NCI-H446 (cell line): ENCODE measurements at regions not wholly inside any gene's neighbourhood (a gene's known extent, or its start where the extent isn't known, plus 50 kb on each side); places are given as distances from the start of the nearest gene placed in this dataset.

Experiments
- DNase-seq, 2 experiments: peaks; one replicate each; lab custom pipeline; 2025; lab: John Stamatoyannopoulos, UW

DNA sequence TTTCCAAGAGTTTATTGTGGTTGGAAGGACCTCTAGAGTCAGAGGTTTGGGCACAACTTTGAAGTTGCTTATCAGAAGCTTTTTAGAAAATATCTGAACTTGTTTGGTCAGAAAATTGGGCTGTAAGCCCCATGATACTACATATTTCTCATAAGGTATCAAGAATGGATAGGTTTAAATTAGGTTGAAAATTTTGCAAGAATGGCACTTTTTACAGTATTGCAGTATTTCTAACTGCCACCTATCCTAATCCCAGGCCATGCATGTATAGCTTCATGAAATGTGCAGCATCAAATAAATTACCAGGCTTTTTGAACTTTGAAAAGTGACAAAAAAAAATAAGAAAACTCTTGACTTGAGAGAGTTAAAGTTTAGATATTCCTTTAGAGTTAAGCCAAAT is 367.2 kb downstream of the FIGN start:
- DNase-seq = no peak

DNA sequence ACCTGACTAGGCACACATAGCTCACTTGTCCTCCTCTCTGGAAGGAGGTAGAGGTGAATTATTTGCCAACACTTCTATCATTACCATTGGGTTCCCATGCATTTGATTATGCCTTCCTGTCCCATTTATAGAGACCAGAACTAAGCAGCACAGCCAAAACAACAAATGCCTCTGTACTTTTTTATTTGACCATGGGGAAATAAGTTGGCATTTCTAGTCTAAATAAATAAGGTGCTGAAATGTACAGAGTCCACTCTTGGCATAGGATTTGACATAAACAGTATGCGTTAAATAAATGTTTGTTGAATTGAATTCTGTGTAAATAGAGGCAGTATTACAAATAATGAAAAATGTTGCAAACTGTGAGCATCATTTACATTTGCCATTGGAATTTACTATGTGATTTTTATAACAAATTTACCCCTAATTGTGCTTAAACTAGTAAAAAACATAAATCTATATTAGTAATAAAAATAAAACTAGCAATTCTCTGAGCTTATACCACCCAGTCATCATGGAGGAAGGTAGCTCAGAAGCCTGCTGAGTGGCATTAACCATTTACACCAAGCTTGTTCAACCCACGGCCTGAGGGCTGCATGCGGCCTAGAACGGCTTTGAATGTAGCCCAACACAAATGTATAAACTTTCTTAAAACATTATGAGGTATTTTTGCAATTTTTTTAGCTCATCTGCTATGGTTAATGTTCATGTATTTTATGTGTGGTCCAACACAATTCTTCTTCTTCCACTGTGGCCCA is 367.8 kb downstream of the FIGN start:
- DNase-seq = no peak

DNA sequence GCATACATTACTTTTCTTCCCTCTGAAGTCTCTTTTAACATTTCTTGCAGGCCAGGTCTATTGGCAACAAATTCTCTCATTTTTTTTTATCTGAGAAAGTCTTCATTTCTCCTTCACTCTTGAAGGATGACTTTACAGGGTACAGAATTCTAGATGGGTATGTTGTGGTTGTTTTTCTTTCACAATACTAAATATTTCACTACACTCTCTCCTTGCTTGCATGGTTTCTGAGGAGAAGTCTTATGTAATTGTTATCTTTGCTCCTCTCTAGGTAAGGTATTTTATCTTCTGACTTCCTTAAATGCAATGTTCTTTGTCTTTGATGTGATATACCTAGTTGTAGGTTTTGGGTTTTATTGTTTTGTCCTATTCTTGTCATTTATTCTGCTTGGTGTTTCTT is 371.1 kb downstream of the FIGN start:
- no peak for DNase-seq

DNA sequence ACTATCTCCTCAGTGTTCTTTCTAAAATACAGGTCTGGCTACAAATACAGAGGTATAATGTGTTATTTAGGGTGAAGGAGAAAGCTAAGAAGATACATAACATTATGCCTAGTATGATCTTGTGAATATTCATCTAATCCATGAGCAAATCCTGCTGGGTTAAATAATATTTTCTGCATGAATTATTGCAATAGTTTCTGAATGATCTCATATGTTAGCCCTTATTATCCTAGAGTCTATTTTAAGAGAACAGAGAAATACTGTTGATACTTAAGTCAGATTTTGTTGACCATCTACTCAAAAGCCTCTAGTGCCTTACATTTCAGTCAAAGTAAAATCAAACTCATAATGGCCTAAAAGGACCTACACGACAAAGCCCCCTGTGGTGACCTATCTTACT is 382.3 kb downstream of the FIGN start:
- no peak for DNase-seq

DNA sequence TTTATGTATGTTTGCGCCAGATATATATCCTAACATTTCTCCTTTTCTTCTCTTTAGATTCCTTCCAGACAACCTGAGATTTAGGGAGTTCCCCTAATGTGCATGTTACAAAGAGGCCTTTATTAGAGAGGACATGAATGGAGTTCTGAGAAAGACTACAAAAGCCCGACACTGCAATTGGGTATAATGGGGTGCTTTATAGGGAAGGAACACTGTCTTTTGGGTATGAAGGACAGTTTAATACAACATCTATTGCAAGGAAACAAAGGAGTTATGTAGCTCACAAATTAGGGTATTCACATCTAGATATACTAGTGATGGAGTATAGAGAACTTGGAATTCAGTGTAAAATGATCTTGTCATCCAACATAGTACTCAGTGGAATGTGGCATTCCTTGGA is 383.8 kb downstream of the FIGN start:
- DNase-seq = no peak

DNA sequence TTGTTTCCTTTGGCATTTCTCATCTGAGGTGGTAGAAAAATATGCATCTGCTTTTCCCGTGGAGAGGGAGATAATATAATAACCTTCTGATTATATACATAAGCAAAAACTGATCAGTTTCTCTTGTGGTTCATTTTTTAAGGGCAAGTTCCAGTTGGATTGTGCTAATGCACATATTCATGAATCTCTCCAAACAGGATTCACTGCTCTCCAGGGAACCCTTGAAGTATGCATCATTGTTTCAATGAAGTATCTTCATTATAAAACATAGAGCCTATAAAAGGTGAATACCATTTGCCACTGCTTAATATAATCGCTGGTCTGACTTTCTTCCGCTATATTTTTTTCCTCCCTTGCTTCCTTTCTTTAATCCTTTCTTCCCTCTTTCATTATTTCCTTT is 384.7 kb downstream of the FIGN start:
- no peak for DNase-seq

DNA sequence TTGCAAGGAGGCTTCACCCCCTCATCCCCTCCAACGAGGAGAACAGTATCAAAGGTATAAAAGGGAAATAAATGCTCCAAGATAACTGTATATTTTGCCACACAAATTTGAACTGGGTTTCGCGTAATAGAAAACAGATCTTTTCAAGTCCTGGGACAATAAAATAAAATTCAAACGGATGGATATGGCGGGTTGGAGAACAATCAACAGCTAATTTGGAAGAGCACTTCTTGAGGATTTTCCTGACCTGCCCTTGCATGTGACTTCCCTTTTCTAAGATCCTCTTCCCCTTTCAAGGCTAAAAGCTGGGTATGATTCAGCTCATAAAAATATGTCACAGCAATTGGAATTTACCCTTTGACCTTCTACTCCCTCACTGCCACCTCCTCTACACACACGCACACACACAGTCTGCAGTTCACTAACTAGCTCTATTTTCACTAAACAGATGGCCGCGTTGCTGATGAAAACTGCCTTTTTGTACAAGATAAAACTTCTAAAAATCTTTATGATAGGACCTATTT is 386.9 kb downstream of the FIGN start:
- DNase-seq = no peak

DNA sequence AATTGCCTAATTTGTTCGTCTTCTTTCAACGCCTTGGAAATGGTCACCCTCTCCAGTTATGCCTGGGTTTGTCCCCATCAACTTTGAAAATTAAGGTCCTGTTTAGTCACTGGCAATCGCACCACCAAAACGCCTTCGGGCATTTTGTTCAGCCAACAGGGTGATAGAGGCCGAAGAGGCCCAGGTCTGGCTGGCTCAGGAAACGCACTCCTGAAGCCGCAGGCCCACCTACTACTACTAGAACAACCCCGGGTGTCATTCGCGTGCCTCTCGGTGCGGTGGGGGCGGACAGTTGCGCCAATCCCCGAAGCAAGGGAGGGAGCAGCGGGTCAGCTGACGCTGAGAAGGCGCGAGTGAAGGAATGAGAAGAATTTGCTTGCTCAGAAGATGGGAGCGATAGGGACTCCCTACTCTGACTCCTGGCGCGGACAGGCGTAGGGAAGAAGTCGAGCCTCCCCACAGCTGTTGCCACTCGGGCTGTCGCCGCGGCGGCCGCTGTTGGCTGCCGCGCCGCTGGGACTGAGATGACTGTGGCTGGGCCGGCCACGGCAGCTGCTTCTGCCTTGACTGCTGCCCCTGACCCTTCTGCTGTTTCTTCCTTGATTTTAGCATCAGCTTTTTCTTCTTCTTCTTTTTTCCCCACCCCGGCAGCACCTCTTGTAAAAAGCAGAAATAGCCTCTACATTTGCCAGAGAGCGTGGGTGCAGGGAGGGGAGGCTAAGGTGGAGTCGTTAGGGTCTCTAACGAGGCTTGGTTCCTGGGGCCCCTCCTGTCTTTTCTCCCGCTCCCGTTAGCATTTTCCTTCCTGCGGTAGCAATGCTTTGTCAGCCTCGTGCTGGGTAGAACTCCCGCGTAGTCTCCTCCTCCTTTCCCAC is 387.6 kb downstream of the FIGN start:
- no peak for DNase-seq

DNA sequence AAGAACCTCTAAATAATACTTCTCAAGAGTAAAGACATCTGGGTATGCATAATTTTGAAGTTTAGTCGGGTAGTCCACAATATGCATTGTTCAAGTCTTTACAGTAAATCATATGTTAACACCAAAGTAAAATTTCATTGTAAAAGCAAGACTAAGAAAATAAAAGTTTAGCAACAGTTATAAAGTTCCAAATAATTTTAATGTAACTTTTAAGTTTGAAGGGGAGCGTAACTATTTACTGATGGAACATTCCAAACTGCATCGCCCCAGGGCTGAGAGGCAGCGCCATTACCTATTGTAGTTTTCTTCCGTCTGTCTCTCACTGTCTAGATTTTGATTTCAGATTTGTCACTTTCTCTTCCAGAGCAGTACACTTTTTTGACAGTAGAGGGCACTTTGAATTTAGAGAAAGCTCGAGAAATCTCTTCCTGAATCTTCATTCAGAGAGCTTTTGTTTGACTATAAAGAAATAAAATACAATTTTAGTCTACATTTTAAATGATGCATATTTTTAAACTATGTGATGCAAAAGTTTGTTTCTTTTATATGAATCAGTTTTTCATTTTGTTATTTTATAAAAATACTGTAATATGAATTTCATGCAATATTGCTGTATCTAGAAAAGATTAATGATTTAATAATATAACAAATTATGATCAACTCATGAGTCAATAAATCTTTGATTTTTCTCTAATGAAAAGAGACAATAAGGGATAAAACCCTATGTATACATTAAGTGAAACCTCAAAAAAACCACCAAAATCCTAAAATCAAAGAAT is 389.8 kb downstream of the FIGN start:
- peak; percentile 76 to 85 for DNase-seq

DNA sequence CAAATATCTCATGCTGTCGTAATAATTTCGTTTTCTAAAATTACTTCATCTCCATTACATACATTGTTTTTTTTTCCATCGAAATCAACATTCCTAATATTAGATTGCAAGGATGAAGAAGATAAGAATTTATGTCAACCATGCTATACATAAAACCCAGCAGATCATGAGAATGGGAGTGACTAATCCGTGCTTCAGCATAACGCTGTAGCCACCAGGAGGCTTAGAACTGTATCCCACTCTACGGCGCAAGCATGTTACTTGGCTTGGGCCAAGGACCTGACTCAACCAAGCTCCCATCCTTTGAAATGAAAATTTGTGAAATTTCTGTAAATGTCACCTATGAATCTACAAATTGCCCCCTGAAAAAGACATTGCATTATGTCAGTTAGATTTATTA is 392.5 kb downstream of the FIGN start:
- DNase-seq = no peak

DNA sequence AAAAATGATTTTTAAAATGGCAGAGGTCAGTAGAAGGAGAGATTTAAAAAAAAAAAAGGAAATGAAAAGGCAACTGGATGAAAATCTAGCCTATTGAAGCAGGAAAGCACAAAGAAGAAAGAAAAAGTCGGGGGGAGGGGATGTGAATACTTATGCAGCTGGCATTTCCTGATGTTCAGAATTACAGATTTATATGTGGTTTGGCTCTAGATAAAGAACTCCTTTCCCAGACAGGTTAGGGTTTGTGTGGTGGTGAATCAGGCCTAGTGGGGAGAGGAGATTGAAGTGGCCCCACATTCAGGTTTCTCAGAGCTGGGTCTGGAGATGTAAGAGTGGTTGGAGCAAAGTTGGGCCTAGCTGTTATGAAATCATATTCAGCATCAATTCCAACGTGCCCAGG is 394.4 kb downstream of the FIGN start:
- no peak for DNase-seq

DNA sequence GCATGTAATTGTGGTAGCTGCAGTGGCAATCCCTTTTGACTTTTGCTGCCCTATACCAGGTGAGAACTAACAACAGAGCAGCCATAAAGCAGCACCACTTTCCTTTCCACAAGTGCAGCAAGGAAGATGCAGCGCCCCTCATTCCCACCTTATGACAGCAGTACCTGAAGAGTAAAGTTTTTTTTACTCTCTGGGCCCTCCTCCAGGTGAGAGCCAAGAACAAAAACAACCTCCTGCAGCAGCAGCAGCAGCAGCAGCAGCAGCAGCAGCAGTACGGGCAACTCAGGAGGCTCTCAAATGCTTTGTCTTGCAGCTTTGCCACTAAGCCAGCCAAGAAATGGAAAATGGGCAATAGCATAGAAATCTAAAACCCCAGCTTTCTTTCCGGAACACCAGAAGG is 397.5 kb downstream of the FIGN start:
- DNase-seq = no peak

DNA sequence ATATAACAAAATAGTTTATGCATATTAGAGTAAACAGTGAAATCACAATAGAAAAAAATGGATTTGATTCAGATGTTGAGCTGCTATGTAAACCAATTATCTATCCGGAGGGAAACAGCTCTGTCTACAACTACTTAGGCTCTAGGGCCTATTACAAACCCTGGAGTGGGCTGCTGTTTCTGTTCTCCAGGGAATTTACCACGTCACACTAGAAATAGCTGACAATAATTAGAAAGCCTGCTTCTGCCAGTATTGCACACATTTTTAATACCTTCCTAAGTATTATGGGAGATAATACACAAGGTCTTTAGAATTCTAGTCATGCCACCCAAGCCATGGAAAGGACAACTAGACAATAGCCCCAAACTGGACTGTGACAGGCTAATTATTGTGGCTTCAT is 411.1 kb downstream of the FIGN start:
- DNase-seq = no peak

DNA sequence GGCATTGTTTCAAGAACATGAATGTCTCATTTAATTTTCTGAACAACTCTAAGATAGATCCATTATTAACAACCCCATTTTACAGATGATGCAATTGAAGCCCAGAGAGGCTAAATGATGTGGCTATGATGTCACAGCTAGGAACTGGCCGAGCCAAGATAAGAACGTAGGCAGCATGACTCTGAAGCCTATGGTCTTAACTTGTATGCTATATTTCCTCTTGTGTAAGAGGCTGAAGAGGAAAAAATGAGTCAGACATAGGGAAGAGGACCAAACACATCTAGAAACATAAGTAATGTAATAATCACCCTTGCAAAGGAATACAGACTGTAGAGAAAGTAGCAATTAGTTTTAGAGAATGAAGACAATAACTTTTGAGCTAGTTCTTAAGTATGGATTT is 416.8 kb downstream of the FIGN start:
- DNase-seq = no peak

DNA sequence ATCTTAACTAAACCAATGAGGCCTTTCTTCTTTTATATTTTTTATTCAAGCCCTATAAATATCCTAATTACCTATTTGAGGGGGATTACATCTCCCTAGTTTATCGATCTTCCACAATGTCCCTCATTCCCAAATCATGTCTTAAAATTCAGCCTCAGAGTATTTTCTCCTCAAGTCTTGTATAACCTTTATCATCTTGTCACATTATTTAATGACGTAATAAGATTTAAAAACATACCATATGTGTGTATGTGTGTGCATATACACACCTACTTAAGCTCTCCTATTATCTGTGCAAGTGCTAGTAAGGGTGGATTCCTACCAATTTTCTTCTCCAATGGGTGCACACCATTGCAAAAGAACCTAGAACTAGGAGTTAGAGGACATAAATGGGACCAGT is 421.1 kb downstream of the FIGN start:
- DNase-seq = no peak

DNA sequence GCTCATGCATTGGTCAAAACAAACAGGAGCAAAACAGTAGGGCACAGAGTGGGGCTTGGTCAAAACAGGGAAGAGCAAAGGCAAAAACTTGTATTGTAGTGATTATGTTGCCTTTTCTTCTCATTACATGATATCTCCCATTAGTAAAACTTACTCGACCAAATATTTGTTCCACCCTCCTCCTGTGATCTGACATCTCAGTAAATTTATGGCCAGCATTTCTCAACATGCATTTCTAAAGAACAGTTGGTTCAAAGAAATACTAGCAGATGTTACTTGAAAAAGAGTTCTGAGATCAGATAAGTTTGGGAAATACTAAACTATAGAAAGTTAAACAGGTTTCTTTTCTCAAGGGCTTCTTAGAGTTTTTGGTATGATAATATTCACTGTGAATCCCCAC is 423.1 kb downstream of the FIGN start:
- no peak for DNase-seq

DNA sequence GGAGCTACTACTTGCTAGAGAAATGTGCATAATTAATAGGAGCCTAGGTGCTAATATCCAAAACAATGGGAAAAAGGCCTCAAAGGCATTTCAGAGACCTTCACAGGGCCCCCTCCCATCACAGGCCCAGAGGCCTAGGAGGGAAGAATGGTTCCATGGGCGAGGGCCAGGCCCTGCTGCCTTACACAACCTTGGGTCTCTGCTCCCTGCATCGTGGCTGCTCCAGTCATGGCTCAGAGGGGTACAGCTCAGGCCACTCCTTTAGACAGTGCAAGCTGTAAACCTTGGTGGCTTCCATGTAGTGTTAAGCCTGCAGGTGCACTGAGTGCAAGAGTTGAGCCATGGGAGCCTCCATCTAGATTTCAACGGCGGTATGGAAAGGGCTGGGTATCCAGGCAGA is 429.2 kb downstream of the FIGN start:
- DNase-seq = no peak

DNA sequence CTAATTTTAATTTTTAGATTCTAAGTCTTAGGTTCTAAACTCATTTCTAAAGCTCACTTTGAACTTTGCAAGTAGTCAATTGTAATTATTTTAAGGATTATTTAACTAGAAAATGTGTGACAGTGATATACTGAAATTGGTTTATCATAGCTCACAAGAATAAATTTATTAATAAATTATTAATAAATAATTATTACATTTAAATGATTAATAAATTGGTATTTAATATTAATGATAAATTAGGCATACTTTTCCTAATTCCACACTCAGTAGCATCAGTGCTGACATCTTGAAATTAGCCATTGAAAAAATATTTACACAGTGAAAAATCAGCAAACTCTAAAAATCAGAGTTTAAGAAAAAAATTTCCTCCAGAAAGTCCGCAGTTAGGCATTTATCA is 433.7 kb downstream of the FIGN start:
- DNase-seq = no peak

DNA sequence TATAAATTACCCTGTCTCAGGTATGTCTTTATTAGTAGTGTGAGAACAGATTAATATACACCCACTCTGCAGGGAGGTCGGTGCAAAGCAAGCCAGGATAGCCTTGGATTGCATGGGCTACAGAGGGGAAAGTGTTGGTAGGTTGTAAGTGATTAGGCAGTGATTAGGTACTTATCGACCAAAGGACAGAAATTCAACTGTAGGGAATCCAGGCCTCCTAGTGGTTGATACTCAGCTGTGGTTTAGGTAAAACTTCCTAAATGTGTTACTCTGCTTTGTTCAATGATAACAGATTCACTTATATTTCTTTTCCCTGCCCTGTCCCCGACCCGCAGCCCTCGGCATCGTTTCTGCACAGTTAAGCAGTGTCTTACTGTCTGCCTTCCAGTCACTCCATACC is 444.0 kb downstream of the FIGN start:
- no peak for DNase-seq

DNA sequence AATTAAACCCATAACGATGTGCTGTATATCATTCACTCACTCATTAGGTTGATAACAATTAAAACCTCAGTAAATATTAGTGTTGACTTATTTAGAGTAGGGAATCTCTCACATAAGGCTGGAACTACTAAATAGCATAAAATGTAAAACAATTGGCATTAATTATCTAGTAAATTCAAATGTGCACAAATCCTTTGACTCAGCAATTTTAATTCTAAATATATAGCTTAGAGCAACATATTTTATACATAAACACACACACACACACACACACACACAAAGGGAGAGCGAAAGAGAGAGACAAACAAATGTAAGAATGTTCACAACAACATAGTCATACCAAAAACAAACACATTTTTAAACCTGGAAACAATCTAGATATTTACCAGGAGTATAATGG is 443.1 kb upstream of the KCNH7 start:
- DNase-seq = no peak

DNA sequence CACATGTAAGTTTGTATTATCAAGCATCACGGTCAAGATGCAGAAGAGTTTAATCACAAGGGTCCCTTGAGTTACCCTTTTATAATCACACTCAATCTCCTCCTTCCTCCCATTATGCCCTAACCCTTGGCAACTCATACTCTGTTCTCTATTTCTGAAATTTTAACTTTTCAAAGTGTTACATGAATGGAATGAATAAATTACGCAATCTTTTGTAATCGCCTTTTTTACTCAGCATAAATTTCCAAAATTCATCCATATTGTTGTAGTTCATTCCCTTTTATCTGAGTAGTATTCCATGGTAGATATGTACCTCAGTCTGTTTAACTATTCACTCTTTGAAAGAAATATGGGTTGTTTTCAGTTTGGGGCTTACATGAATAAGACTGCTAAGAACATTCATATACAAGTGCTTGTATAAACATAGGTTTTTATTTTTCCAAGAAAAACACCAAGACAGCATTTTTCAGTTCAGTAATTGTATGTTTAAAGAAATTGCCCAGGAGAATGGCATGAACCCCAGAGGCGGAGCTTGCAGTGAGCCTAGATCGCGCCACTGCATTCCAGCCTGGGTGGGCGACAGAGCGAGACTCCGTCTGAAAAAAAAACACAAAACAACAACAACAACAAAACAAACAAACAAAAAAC is 430.9 kb upstream of the KCNH7 start:
- DNase-seq = no peak

DNA sequence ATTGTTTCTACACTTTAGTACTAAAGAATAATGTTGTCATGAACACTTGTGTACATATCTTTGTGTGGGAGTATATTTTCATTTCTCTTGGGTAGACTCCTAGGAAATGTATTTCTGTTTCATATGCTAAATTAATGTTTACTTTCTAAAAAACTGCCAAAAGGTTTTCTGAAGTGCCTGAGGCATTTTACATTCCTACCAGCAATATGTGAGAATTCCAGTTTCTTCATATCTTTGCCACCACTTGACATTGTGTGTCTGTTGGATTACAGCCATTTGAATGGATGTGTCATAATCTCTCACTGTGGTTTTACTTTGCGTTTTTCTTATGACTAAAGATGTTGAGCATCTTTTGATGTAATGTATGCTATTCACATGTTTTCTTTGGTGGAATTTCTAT is 428.2 kb upstream of the KCNH7 start:
- no peak for DNase-seq
